ENCODE measurements at regions not wholly inside any gene's neighbourhood (a gene's known extent, or its start where the extent isn't known, plus 50 kb on each side); places are given as distances from the start of the nearest gene placed in this dataset.

DNA sequence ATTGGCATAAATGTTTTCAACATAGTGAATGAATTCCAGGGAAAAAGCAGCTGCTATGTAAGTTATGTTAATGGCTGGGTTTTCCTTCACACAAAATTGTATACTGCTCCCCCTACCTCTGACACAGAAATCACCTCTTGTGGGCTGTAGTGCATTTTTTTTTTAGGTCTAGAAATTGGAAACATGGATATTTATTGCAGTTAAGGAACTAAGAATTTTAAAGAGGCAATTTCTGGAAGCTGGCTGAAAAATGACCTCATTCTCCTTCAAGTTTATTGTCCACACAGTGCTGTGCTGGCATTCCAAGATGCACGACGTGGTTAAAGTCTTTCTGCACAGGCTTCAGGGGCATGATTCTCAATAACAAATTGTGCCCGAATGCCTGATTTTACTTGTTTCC, 1424.2 kb downstream of the MRPL39 start:
- Histone ChIP-seq H3K9me3 (ENCODE audit: insufficient read depth, low read length, severe bottlenecking) (no peaks in the 10 kb centered on the region), H3K4me3 (ENCODE audit: low read depth in 1 of 2, low read length in 2 of 2) (no peak overlapping the region), H3K4me1 (ENCODE audit: insufficient read depth, low read length) (no peaks in the 10 kb centered on the region), H2AFZ (ENCODE audit: low read depth, low read length) (no peak overlapping the region), H3K27ac (ENCODE audit: low read length) (no peak overlapping the region), H3K36me3 (ENCODE audit: insufficient read depth, low read length) (no peaks in the 10 kb centered on the region), H3K79me2 (ENCODE audit: insufficient read depth, low read length) (no peaks in the 10 kb centered on the region), H3K9ac (ENCODE audit: low read depth, low read length) (no peak overlapping the region), H3K4me2 (ENCODE audit: insufficient read depth, low read length) (no peak overlapping the region), H3K27me3 (ENCODE audit: insufficient read depth, low read length, poor library complexity) (no peaks in the 10 kb centered on the region), H4K20me1 (ENCODE audit: insufficient read depth, low read length) (no peaks in the 10 kb centered on the region)
- TF ChIP-seq, protein P1, sequence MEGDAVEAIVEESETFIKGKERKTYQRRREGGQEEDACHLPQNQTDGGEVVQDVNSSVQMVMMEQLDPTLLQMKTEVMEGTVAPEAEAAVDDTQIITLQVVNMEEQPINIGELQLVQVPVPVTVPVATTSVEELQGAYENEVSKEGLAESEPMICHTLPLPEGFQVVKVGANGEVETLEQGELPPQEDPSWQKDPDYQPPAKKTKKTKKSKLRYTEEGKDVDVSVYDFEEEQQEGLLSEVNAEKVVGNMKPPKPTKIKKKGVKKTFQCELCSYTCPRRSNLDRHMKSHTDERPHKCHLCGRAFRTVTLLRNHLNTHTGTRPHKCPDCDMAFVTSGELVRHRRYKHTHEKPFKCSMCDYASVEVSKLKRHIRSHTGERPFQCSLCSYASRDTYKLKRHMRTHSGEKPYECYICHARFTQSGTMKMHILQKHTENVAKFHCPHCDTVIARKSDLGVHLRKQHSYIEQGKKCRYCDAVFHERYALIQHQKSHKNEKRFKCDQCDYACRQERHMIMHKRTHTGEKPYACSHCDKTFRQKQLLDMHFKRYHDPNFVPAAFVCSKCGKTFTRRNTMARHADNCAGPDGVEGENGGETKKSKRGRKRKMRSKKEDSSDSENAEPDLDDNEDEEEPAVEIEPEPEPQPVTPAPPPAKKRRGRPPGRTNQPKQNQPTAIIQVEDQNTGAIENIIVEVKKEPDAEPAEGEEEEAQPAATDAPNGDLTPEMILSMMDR (IDR thresholded peaks at IDR 0.05; ENCODE audit: borderline replicate concordance, extremely low read depth, low read length, poor library complexity, severe bottlenecking) = no peak
- TF ChIP-seq EZH2 (IDR thresholded peaks at IDR 0.05; ENCODE audit: borderline replicate concordance, low read depth, low read length, severe bottlenecking) = no peak
- ATAC-seq (ENCODE audit: insufficient read depth, low read depth) = no peak
- no peak for DNase-seq

DNA sequence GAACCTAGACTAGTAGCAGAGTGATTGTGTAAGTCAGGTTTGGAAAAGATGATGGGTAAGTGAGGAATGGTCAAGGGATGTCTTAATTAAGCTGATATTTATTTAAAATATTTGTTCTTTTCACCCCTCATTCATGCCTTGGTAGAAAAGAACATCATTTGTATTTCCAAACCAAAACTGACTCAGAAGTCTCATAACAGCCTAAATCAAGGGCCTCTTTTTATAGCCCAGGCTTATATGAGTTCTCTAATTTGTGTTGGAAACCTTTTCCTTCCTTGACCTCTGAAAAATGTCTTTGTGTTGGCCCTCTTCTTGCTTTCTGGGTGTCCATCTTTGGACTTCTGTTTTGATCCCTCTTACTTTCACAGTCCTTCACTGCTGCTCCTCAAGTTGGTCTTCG, 1428.2 kb downstream of the MRPL39 start:
- Histone ChIP-seq H3K36me3 (ENCODE audit: insufficient read depth, low read length) (no peaks in the 10 kb centered on the region), H3K4me1 (ENCODE audit: insufficient read depth, low read length) (no peaks in the 10 kb centered on the region), H3K27ac (ENCODE audit: low read length) (no peak overlapping the region), H3K79me2 (ENCODE audit: insufficient read depth, low read length) (no peaks in the 10 kb centered on the region), H3K27me3 (ENCODE audit: insufficient read depth, low read length, poor library complexity) (no peaks in the 10 kb centered on the region), H3K4me2 (ENCODE audit: insufficient read depth, low read length) (no peak overlapping the region), H3K4me3 (ENCODE audit: low read depth in 1 of 2, low read length in 2 of 2) (no peak overlapping the region), H2AFZ (ENCODE audit: low read depth, low read length) (no peak overlapping the region), H3K9ac (ENCODE audit: low read depth, low read length) (no peak overlapping the region), H3K9me3 (ENCODE audit: insufficient read depth, low read length, severe bottlenecking) (no peaks in the 10 kb centered on the region), H4K20me1 (ENCODE audit: insufficient read depth, low read length) (no peaks in the 10 kb centered on the region)
- TF ChIP-seq, protein P1 (IDR thresholded peaks at IDR 0.05; ENCODE audit: borderline replicate concordance, extremely low read depth, low read length, poor library complexity, severe bottlenecking) = no peak
- TF ChIP-seq EZH2 (IDR thresholded peaks at IDR 0.05; ENCODE audit: borderline replicate concordance, low read depth, low read length, severe bottlenecking) = no peak
- no peak for DNase-seq
- no peak for ATAC-seq (ENCODE audit: insufficient read depth, low read depth)

GRCh38 chr21:24175106-24175505, 1432.2 kb downstream of the MRPL39 start:
- Histone ChIP-seq H3K27me3 (ENCODE audit: insufficient read depth, low read length, poor library complexity) (no peaks in the 10 kb centered on the region), H3K9me3 (ENCODE audit: insufficient read depth, low read length, severe bottlenecking) (no peaks in the 10 kb centered on the region)
- no peak for ATAC-seq (ENCODE audit: insufficient read depth, low read depth)

More at GRCh38 chr21:24175106-24175505, 1432.2 kb downstream of the MRPL39 start:
- H3K4me2 ChIP-seq (ENCODE audit: insufficient read depth, low read length) = no peak overlapping the region
- no peak overlapping the region for H3K9ac ChIP-seq (ENCODE audit: low read depth, low read length)
- no peaks in the 10 kb centered on the region for H3K79me2 ChIP-seq (ENCODE audit: insufficient read depth, low read length)
- no peak for DNase-seq
- H3K4me3 ChIP-seq (ENCODE audit: low read depth in 1 of 2, low read length in 2 of 2) = no peak overlapping the region
- no peak for TF ChIP-seq EZH2 (IDR thresholded peaks at IDR 0.05; ENCODE audit: borderline replicate concordance, low read depth, low read length, severe bottlenecking)
- TF ChIP-seq, protein P1 (IDR thresholded peaks at IDR 0.05; ENCODE audit: borderline replicate concordance, extremely low read depth, low read length, poor library complexity, severe bottlenecking) = no peak
- H4K20me1 ChIP-seq (ENCODE audit: insufficient read depth, low read length) = no peaks in the 10 kb centered on the region
- no peak overlapping the region for H3K27ac ChIP-seq (ENCODE audit: low read length)
- no peaks in the 10 kb centered on the region for H3K36me3 ChIP-seq (ENCODE audit: insufficient read depth, low read length)
- no peak overlapping the region for H2AFZ ChIP-seq (ENCODE audit: low read depth, low read length)
- no peaks in the 10 kb centered on the region for H3K4me1 ChIP-seq (ENCODE audit: insufficient read depth, low read length)

All from DND-41 (cell line).